Mammary epithelial cell (primary cell): ENCODE measurements at regions not wholly inside any gene's neighbourhood (a gene's known extent, or its start where the extent isn't known, plus 50 kb on each side); places are given as distances from the start of the nearest gene placed in this dataset.

Source experiments
- EZH2 ChIP-seq: IDR thresholded peaks from 2 replicates; pipeline ENCODE4 v1.6.1; 2012; ENCODE audit warnings: low read length, inconsistent platforms, borderline replicate concordance
- TF ChIP-seq, protein P1 (sequence below), 2 donors: IDR thresholded peaks in 1 of 2; conservative IDR thresholded peaks in 1 of 2; 2 replicates each; pipeline ENCODE4 v1.5.1; 2011 to 2012; ENCODE audit warnings: inconsistent platforms in 2 of 2, low read length in 2 of 2, mild to moderate bottlenecking in 2 of 2, control low read depth in 1 of 2, low read depth in 1 of 2; ENCODE audit not compliant: insufficient read depth in 1 of 2; ENCODE audit errors: extremely low read depth in 1 of 2

DNA sequence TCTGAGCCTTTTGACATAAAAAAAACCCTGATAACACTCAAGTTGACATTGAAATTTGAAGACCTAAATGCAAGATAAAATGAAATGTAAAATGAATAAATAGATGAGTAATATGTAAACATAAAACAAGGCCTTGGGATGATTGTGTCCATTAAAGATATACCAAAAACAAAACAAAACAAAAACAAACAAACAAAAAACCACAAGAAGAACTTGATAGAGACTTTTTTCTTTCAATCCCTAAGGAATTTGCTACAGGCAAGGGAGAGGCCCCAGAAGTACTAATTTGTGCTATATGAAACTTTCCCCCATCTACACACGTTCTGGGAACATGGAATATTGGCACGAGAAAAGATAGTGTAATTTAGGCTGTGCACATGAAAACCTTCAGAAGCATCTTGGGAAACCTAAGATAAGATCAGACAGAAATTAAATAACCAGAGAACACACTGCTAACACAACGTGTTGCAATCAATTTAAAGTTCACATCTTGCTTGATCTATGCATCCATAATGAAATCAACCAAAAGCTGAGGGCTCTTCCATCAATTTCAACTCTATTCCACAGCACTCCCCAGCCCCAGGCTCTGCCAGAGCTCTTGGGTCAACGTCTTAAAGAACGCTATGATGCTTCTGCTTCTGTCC is 201.1 kb upstream of the RREB1 start:
- TF ChIP-seq, protein P1, sequence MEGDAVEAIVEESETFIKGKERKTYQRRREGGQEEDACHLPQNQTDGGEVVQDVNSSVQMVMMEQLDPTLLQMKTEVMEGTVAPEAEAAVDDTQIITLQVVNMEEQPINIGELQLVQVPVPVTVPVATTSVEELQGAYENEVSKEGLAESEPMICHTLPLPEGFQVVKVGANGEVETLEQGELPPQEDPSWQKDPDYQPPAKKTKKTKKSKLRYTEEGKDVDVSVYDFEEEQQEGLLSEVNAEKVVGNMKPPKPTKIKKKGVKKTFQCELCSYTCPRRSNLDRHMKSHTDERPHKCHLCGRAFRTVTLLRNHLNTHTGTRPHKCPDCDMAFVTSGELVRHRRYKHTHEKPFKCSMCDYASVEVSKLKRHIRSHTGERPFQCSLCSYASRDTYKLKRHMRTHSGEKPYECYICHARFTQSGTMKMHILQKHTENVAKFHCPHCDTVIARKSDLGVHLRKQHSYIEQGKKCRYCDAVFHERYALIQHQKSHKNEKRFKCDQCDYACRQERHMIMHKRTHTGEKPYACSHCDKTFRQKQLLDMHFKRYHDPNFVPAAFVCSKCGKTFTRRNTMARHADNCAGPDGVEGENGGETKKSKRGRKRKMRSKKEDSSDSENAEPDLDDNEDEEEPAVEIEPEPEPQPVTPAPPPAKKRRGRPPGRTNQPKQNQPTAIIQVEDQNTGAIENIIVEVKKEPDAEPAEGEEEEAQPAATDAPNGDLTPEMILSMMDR (conservative IDR thresholded peaks at IDR 0.05 in 1 of 2, IDR thresholded peaks at IDR 0.05 in 1 of 2; ENCODE audit: extremely low read depth in 1 of 2, insufficient read depth in 1 of 2, low read depth in 1 of 2, low read length in 2 of 2), result no peak
- no peak for TF ChIP-seq EZH2
